Peyer's patch (tissue), 4 donors: ENCODE measurements at regions not wholly inside any gene's neighbourhood (a gene's known extent, or its start where the extent isn't known, plus 50 kb on each side); places are given as distances from the start of the nearest gene placed in this dataset.

Experiments used
- POLR2A ChIP-seq, 2 donors: fragments of 450-650 bp; IDR thresholded peaks; one replicate each; pipeline ENCODE4 v1.5.1; 2017; ENCODE audit warnings: antibody characterized with exemption in 2 of 2, mild to moderate bottlenecking in 2 of 2, moderate library complexity in 2 of 2
- TF ChIP-seq, protein P1 (sequence below), 6 experiments: fragments of 450-650 bp in 4 of 6; fragments of 200-600 bp in 2 of 6; sonication (generic) in 1 of 6; IDR thresholded peaks; one replicate each; pipeline ENCODE4 v1.5.1; 2017 to 2019; ENCODE audit warnings: antibody characterized with exemption in 6 of 6, mild to moderate bottlenecking in 3 of 6, moderate library complexity in 1 of 6

DNA sequence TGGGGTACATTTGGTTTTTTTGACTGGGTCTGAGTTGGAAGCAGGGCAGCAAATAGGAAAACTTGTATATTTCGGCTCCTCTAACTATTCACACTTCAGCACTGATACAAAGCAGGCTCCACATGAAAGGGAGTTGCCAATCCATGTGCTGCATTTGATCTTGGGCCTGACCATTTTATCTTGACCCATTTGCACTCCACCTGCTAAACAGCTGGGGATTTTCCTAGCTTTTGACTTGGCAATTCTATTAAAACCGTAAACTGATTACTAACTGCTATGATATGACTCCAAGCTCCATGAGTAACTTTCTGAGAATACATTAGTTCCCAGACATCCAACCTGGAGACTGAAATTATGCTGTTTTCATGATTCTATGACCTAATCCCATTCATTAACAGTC, 797.1 kb downstream of the BCL11B start:
- TF ChIP-seq, protein P1, sequence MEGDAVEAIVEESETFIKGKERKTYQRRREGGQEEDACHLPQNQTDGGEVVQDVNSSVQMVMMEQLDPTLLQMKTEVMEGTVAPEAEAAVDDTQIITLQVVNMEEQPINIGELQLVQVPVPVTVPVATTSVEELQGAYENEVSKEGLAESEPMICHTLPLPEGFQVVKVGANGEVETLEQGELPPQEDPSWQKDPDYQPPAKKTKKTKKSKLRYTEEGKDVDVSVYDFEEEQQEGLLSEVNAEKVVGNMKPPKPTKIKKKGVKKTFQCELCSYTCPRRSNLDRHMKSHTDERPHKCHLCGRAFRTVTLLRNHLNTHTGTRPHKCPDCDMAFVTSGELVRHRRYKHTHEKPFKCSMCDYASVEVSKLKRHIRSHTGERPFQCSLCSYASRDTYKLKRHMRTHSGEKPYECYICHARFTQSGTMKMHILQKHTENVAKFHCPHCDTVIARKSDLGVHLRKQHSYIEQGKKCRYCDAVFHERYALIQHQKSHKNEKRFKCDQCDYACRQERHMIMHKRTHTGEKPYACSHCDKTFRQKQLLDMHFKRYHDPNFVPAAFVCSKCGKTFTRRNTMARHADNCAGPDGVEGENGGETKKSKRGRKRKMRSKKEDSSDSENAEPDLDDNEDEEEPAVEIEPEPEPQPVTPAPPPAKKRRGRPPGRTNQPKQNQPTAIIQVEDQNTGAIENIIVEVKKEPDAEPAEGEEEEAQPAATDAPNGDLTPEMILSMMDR (IDR thresholded peaks at IDR 0.05): no peak
- no peak for TF ChIP-seq POLR2A (IDR thresholded peaks at IDR 0.05)
